ENCODE measurements at regions not wholly inside any gene's neighbourhood (a gene's known extent, or its start where the extent isn't known, plus 50 kb on each side); places are given as distances from the start of the nearest gene placed in this dataset.

DNA sequence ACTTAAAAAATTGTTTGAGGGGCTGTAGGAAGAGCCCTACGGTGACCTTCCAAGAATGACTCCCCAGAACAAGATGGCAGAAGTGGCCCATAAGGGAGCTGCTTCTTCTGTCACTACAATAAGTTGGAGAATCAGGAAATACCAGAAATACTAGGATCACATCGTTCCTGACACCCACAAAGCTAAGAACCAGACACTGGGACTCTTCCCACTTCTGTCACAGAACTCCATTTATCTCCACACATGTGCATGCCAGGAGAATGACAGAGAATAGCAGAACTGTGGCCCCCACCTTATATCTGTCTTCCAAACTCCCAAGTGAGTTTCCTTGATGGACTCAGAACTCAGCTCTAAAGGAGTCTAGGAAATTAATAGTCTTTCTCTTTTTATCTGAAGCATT lies 54.6 kb upstream of the UBR2 start:
- H3K36me3 ChIP-seq (ENCODE audit: control insufficient read depth in 2 of 2, insufficient read depth in 2 of 2, low read length in 1 of 2) = no peaks in the 10 kb centered on the region
- H3K4me1 ChIP-seq (ENCODE audit: control insufficient read depth, insufficient read depth, low read length) = peaks cover 37% of the 10 kb centered on the region
- peak overlapping the region; percentile 40; the same call in 1 of the 2 replicates for H3K27ac ChIP-seq (ENCODE audit: control insufficient read depth, insufficient read depth)
- H4K20me1 ChIP-seq (ENCODE audit: control insufficient read depth, insufficient read depth) = no peaks in the 10 kb centered on the region
- H3K4me2 ChIP-seq (ENCODE audit: control insufficient read depth, insufficient read depth) = peak overlapping the region; percentile 9; the same call in 1 of the 2 replicates
- BruUV-seq (replicated peaks) = no TSS peak
- WGBS (ENCODE audit: insufficient coverage, insufficient replicate concordance, low lambda C conversion rate, missing lambda C conversion rate) = 71% methylated on average over 2 of the region's 2 CpGs
- TF ChIP-seq HDGF (IDR thresholded peaks at IDR 0.05) (no peak), POLR2A (IDR thresholded peaks at IDR 0.05; ENCODE audit: low read depth, low read length) (no peak), PAX5 (IDR thresholded peaks at IDR 0.05; ENCODE audit: borderline replicate concordance, low read depth, low read length) (no peak), SREBF1 (IDR thresholded peaks at IDR 0.05; ENCODE audit: low read length) (no peak), SREBF2 (IDR thresholded peaks at IDR 0.05; ENCODE audit: low read length) (no peak), MXI1 (IDR thresholded peaks at IDR 0.05; ENCODE audit: low read depth, low read length) (no peak), SMAD5 (IDR thresholded peaks at IDR 0.05; ENCODE audit: low read depth) (no peak), SPI1 (IDR thresholded peaks at IDR 0.05; ENCODE audit: borderline replicate concordance, insufficient read depth, low read depth, low read length) (no peak), MTA3 (IDR thresholded peaks at IDR 0.05; ENCODE audit: borderline replicate concordance, low read length) (no peak), MTA2 (IDR thresholded peaks at IDR 0.05; ENCODE audit: low read depth) (no peak), TCF12 (IDR thresholded peaks at IDR 0.05; ENCODE audit: low read depth, low read length) (no peak), CREB1 (IDR thresholded peaks at IDR 0.05; ENCODE audit: low read depth) (no peak), STAT1 (conservative IDR thresholded peaks at IDR 0.05) (no peak), EED (IDR thresholded peaks at IDR 0.05; ENCODE audit: low read depth) (no peak), PML (IDR thresholded peaks at IDR 0.05; ENCODE audit: low read length) (no peak), NFYA (IDR thresholded peaks at IDR 0.05; ENCODE audit: borderline replicate concordance, low read depth, low read length) (no peak), TAF1 (IDR thresholded peaks at IDR 0.05; ENCODE audit: borderline replicate concordance, low read depth, low read length) (no peak), BCL11A (IDR thresholded peaks at IDR 0.05; ENCODE audit: low read depth, low read length) (no peak), SIX5 (IDR thresholded peaks at IDR 0.05; ENCODE audit: low read depth, low read length, severe bottlenecking) (no peak)
- TF ChIP-seq, protein P1, sequence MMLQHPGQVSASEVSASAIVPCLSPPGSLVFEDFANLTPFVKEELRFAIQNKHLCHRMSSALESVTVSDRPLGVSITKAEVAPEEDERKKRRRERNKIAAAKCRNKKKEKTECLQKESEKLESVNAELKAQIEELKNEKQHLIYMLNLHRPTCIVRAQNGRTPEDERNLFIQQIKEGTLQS (IDR thresholded peaks at IDR 0.05; ENCODE audit: borderline replicate concordance, extremely low read depth, low read depth, low read length) = no peak
- in situ Hi-C loops (cut with MboI) = no loop called here
- no peaks in the 10 kb centered on the region for H3K27me3 ChIP-seq (replicated peaks in 1 of 2; ENCODE audit: control insufficient read depth in 2 of 2, insufficient read depth in 2 of 2, low read length in 1 of 2)
- RAD21 ChIA-PET (ENCODE audit: unreplicated experiment) = interaction anchor here (1.0 to 5.2 kb wide), 9 partner anchors 12 to 284 kb away, joined by 4 to 47 read pairs (median 11); partner anchors contain the start of gene TRERF1
- no peaks in the 10 kb centered on the region for H3K9me3 ChIP-seq (replicated peaks; ENCODE audit: control insufficient read depth, insufficient read depth, low read length)
- no peak overlapping the region for H3K4me3 ChIP-seq
- H3K9ac ChIP-seq (ENCODE audit: control insufficient read depth, insufficient read depth, low read length) = no peak overlapping the region
- CTCF ChIA-PET = interaction anchor here (0.7 to 5.9 kb wide), 11 partner anchors 11 to 142 kb away, joined by 3 to 78 read pairs (median 6); no protein-coding TSS in a partner anchor
- peak overlapping the region; percentile 35 for H2AFZ ChIP-seq (ENCODE audit: control insufficient read depth, low read depth, low read length)
- POLR2A ChIA-PET = interaction anchor here (0.6 to 2.9 kb wide), 7 partner anchors 9 to 283 kb away, joined by 3 to 20 read pairs (median 3); no protein-coding TSS in a partner anchor
- no peaks in the 10 kb centered on the region for H3K79me2 ChIP-seq (ENCODE audit: control insufficient read depth, insufficient read depth, low read length)
- FAIRE-seq (no peak), DNase-seq (ENCODE audit: low read depth, low spot score) (no peak), ATAC-seq (no peak)
- intact Hi-C loops (cut with micrococcal nuclease; ENCODE audit: unreplicated experiment) = loop anchor here (5.0 kb wide), 2 partner anchors 38 to 107 kb away; no protein-coding TSS in a partner anchor
- SMC1A ChIA-PET (ENCODE audit: uncharacterized antibody, unreplicated experiment) = interaction anchor here (0.8 to 5.5 kb wide), 18 partner anchors 8 to 248 kb away, joined by 3 to 60 read pairs (median 4); partner anchors contain the start of gene UBR2

Data from GM12878 (cell line).